GM19395 (cell line): ENCODE measurements at regions not wholly inside any gene's neighbourhood (a gene's known extent, or its start where the extent isn't known, plus 50 kb on each side); places are given as distances from the start of the nearest gene placed in this dataset.
"Not testable (repeated sequence)": the region's sequence is repeated elsewhere in the genome, so short reads cannot be mapped to it uniquely, and the experiment has no call there.

Source experiments
- ATAC-seq: cut with Tn5 transposase; IDR thresholded peaks from one replicate; pipeline ENCODE4 v1.9.1; 2021; ENCODE audit warnings: mild to moderate bottlenecking, moderate library complexity; ENCODE audit not compliant: unreplicated experiment

- ATAC-seq: no peak
Observed at GRCh38 chr3:99586701-99587100, 51.7 kb upstream of the COL8A1 start.

- ATAC-seq: no peak
Observed at GRCh38 chr3:99579965-99580364, 58.4 kb upstream of the COL8A1 start.

- ATAC-seq: no peak
Observed at GRCh38 chr3:99579246-99579645, 59.1 kb upstream of the COL8A1 start.

- ATAC-seq: no peak
Observed at GRCh38 chr3:99578339-99578970, 59.9 kb upstream of the COL8A1 start.

- no peak for ATAC-seq
Observed at GRCh38 chr3:99576904-99577559, 61.4 kb upstream of the COL8A1 start.

GRCh38 chr3:99575683-99576082 lies 62.7 kb upstream of the COL8A1 start:
- ATAC-seq: no peak

GRCh38 chr3:99570061-99570460 lies 68.3 kb upstream of the COL8A1 start:
- no peak for ATAC-seq

GRCh38 chr3:99568663-99569335 lies 69.6 kb upstream of the COL8A1 start:
- no peak for ATAC-seq

GRCh38 chr3:99565331-99565730 lies 73.1 kb upstream of the COL8A1 start:
- ATAC-seq: no peak

GRCh38 chr3:99562990-99563607 lies 75.3 kb upstream of the COL8A1 start:
- ATAC-seq: no peak

GRCh38 chr3:99562138-99562537 lies 76.3 kb upstream of the COL8A1 start:
- no peak for ATAC-seq

- no peak for ATAC-seq
Observed at GRCh38 chr3:99561056-99561455, 77.3 kb upstream of the COL8A1 start.

- ATAC-seq: no peak
Observed at GRCh38 chr3:99559196-99559595, 79.2 kb upstream of the COL8A1 start.

- not testable (repeated sequence) for ATAC-seq
Observed at GRCh38 chr3:99555885-99556284, 82.5 kb upstream of the COL8A1 start.

- no peak for ATAC-seq
Observed at GRCh38 chr3:99551520-99551919, 86.9 kb upstream of the COL8A1 start.

GRCh38 chr3:99549957-99550603 lies 88.3 kb upstream of the COL8A1 start:
- no peak for ATAC-seq

- no peak for ATAC-seq
Observed at GRCh38 chr3:99549220-99549619, 89.2 kb upstream of the COL8A1 start.

GRCh38 chr3:99548674-99549073 lies 89.7 kb upstream of the COL8A1 start:
- ATAC-seq: no peak

- no peak for ATAC-seq
Observed at GRCh38 chr3:99545941-99546580, 92.3 kb upstream of the COL8A1 start.

GRCh38 chr3:99544786-99545281 lies 93.6 kb upstream of the COL8A1 start:
- ATAC-seq: no peak

- no peak for ATAC-seq
Observed at GRCh38 chr3:99543796-99544195, 94.6 kb upstream of the COL8A1 start.
